HG02840 (cell line): ENCODE measurements at regions not wholly inside any gene's neighbourhood (a gene's known extent, or its start where the extent isn't known, plus 50 kb on each side); places are given as distances from the start of the nearest gene placed in this dataset.

Experiments used
- ATAC-seq: cut with Tn5 transposase; IDR thresholded peaks from one replicate; pipeline ENCODE4 v1.9.1; 2021; ENCODE audit warnings: mild to moderate bottlenecking, moderate library complexity, moderate number of reproducible peaks; ENCODE audit not compliant: unreplicated experiment, low FRiP score

GRCh38 chr3:28718074-28718849, 369.6 kb upstream of the AZI2 start:
- no peak for ATAC-seq

- no peak for ATAC-seq
Measured at GRCh38 chr3:28726840-28727239, 378.2 kb upstream of the AZI2 start.

GRCh38 chr3:28727307-28727706, 378.7 kb upstream of the AZI2 start:
- no peak for ATAC-seq

GRCh38 chr3:28738425-28738824, 389.8 kb upstream of the AZI2 start:
- no peak for ATAC-seq

GRCh38 chr3:28739647-28740046, 391.0 kb upstream of the AZI2 start:
- no peak for ATAC-seq

- no peak for ATAC-seq
Measured at GRCh38 chr3:28743271-28743670, 394.6 kb upstream of the AZI2 start.

- ATAC-seq, result no peak
Measured at GRCh38 chr3:28743831-28744230, 395.2 kb upstream of the AZI2 start.

- no peak for ATAC-seq
Measured at GRCh38 chr3:28745436-28745835, 396.8 kb upstream of the AZI2 start.

- ATAC-seq, result no peak
Measured at GRCh38 chr3:28745916-28746617, 397.4 kb upstream of the AZI2 start.

GRCh38 chr3:28746990-28747389, 398.4 kb upstream of the AZI2 start:
- no peak for ATAC-seq

- ATAC-seq, result no peak
Measured at GRCh38 chr3:28751864-28752263, 403.2 kb upstream of the AZI2 start.

- no peak for ATAC-seq
Measured at GRCh38 chr3:28752290-28752689, 403.7 kb upstream of the AZI2 start.

- ATAC-seq, result no peak
Measured at GRCh38 chr3:28756056-28756455, 407.4 kb upstream of the AZI2 start.

GRCh38 chr3:28758115-28758514, 409.5 kb upstream of the AZI2 start:
- no peak for ATAC-seq

GRCh38 chr3:28761375-28761774, 412.8 kb upstream of the AZI2 start:
- no peak for ATAC-seq

GRCh38 chr3:28765194-28765593, 416.6 kb upstream of the AZI2 start:
- no peak for ATAC-seq

GRCh38 chr3:28768439-28768838, 419.8 kb upstream of the AZI2 start:
- ATAC-seq, result no peak

- no peak for ATAC-seq
Measured at GRCh38 chr3:28777806-28778475, 429.3 kb upstream of the AZI2 start.

- ATAC-seq, result no peak
Measured at GRCh38 chr3:28780480-28780879, 431.9 kb upstream of the AZI2 start.

- no peak for ATAC-seq
Measured at GRCh38 chr3:28781053-28781452, 432.4 kb upstream of the AZI2 start.

- ATAC-seq, result no peak
Measured at GRCh38 chr3:28786446-28786845, 437.8 kb upstream of the AZI2 start.

GRCh38 chr3:28788571-28788970, 439.9 kb upstream of the AZI2 start:
- ATAC-seq, result no peak
